Suprapubic skin (tissue), 3 donors: ENCODE measurements at regions not wholly inside any gene's neighbourhood (a gene's known extent, or its start where the extent isn't known, plus 50 kb on each side); places are given as distances from the start of the nearest gene placed in this dataset.

Experiments
- CTCF ChIP-seq, 2 donors: fragments of 200-600 bp in 1 of 2; fragments of 450-650 bp in 1 of 2; sonication (generic) in 1 of 2; IDR thresholded peaks; one replicate each; pipeline ENCODE4 v1.5.1; 2016 to 2019; ENCODE audit warnings: antibody characterized with exemption in 2 of 2, mild to moderate bottlenecking in 1 of 2, moderate library complexity in 1 of 2
- EP300 ChIP-seq: sonication (generic); formaldehyde crosslinking; IDR thresholded peaks from one replicate; pipeline ENCODE4 v1.6.1; 2017; ENCODE audit warnings: antibody characterized with exemption
- POLR2A ChIP-seq, 2 donors: fragments of 450-650 bp; IDR thresholded peaks; one replicate each; pipeline ENCODE4 v1.6.1; 2017; ENCODE audit warnings: antibody characterized with exemption in 2 of 2, mild to moderate bottlenecking in 2 of 2, moderate library complexity in 2 of 2

- TF ChIP-seq CTCF (IDR thresholded peaks at IDR 0.05) = no peak
- no peak for TF ChIP-seq EP300
- no peak for TF ChIP-seq POLR2A (IDR thresholded peaks at IDR 0.05)
These were observed 803.2 kb downstream of the PLA2G4A start for GRCh38 chr1:187631984-187632383.
